CD4-positive, alpha-beta T cell treated with Interleukin-2 at 100 ng/mL for 4 hours (primary cell): ENCODE measurements at regions not wholly inside any gene's neighbourhood (a gene's known extent, or its start where the extent isn't known, plus 50 kb on each side); places are given as distances from the start of the nearest gene placed in this dataset.
"Not testable (repeated sequence)": the region's sequence is repeated elsewhere in the genome, so short reads cannot be mapped to it uniquely, and the experiment has no call there.

Source experiments
- DNase-seq: peaks from one replicate; pipeline ENCODE4 v3.0.0-alpha.2; 2020; ENCODE audit warnings: low spot score

GRCh38 chr1:193406901-193407300 is 220.5 kb upstream of the B3GALT2 start:
- DNase-seq = peak; percentile 72

- no peak for DNase-seq
Observed at GRCh38 chr1:193404236-193404635, 217.8 kb upstream of the B3GALT2 start.

GRCh38 chr1:193402977-193403376 is 216.6 kb upstream of the B3GALT2 start:
- no peak for DNase-seq

GRCh38 chr1:193402037-193402436 is 215.6 kb upstream of the B3GALT2 start:
- no peak for DNase-seq

GRCh38 chr1:193394336-193394735 is 207.9 kb upstream of the B3GALT2 start:
- DNase-seq = no peak

GRCh38 chr1:193392686-193393085 is 206.3 kb upstream of the B3GALT2 start:
- no peak for DNase-seq

GRCh38 chr1:193388683-193389082 is 202.3 kb upstream of the B3GALT2 start:
- DNase-seq = no peak

- DNase-seq = no peak
Observed at GRCh38 chr1:193388165-193388564, 201.8 kb upstream of the B3GALT2 start.

- DNase-seq = no peak
Observed at GRCh38 chr1:193387406-193387805, 201.0 kb upstream of the B3GALT2 start.

- DNase-seq = not testable (repeated sequence)
Observed at GRCh38 chr1:193378451-193378850, 192.0 kb upstream of the B3GALT2 start.

- no peak for DNase-seq
Observed at GRCh38 chr1:193377472-193377871, 191.1 kb upstream of the B3GALT2 start.

- no peak for DNase-seq
Observed at GRCh38 chr1:193372553-193372952, 186.1 kb upstream of the B3GALT2 start.

GRCh38 chr1:193368302-193368701 is 181.9 kb upstream of the B3GALT2 start:
- peak; percentile 23 for DNase-seq

- DNase-seq = no peak
Observed at GRCh38 chr1:193367863-193368262, 181.4 kb upstream of the B3GALT2 start.

- no peak for DNase-seq
Observed at GRCh38 chr1:193366764-193367507, 180.5 kb upstream of the B3GALT2 start.

GRCh38 chr1:193365966-193366365 is 179.6 kb upstream of the B3GALT2 start:
- no peak for DNase-seq

- no peak for DNase-seq
Observed at GRCh38 chr1:193359631-193360030, 173.2 kb upstream of the B3GALT2 start.

- no peak for DNase-seq
Observed at GRCh38 chr1:193358419-193358818, 172.0 kb upstream of the B3GALT2 start.

GRCh38 chr1:193356249-193356648 is 169.8 kb upstream of the B3GALT2 start:
- no peak for DNase-seq

- DNase-seq = no peak
Observed at GRCh38 chr1:193355626-193356025, 169.2 kb upstream of the B3GALT2 start.

GRCh38 chr1:193355178-193355577 is 168.8 kb upstream of the B3GALT2 start:
- no peak for DNase-seq

- DNase-seq = no peak
Observed at GRCh38 chr1:193348769-193349535, 162.5 kb upstream of the B3GALT2 start.

- DNase-seq = no peak
Observed at GRCh38 chr1:193348091-193348768, 161.8 kb upstream of the B3GALT2 start.
